ENCODE measurements at regions not wholly inside any gene's neighbourhood (a gene's known extent, or its start where the extent isn't known, plus 50 kb on each side); places are given as distances from the start of the nearest gene placed in this dataset.
"Not testable (repeated sequence)": the region's sequence is repeated elsewhere in the genome, so short reads cannot be mapped to it uniquely, and the experiment has no call there.

- peak; percentile 35 for DNase-seq (ENCODE audit: low spot score)
Observed at GRCh38 chr13:79187917-79188690, 218.0 kb downstream of the RBM26 start.

- no peak for DNase-seq (ENCODE audit: low spot score)
Observed at GRCh38 chr13:79185580-79185979, 220.5 kb downstream of the RBM26 start.

- no peak for DNase-seq (ENCODE audit: low spot score)
Observed at GRCh38 chr13:79183231-79183630, 222.8 kb downstream of the RBM26 start.

GRCh38 chr13:79173691-79174090, 232.4 kb downstream of the RBM26 start:
- DNase-seq (ENCODE audit: low spot score) = not testable (repeated sequence)

- not testable (repeated sequence) for DNase-seq (ENCODE audit: low spot score)
Observed at GRCh38 chr13:79172924-79173323, 233.1 kb downstream of the RBM26 start.

- no peak for DNase-seq (ENCODE audit: low spot score)
Observed at GRCh38 chr13:79171141-79172061, 234.7 kb downstream of the RBM26 start.

GRCh38 chr13:79160818-79161217, 245.2 kb downstream of the RBM26 start:
- DNase-seq (ENCODE audit: low spot score) = no peak

GRCh38 chr13:79155883-79156282, 250.2 kb downstream of the RBM26 start:
- no peak for DNase-seq (ENCODE audit: low spot score)

- DNase-seq (ENCODE audit: low spot score) = no peak
Observed at GRCh38 chr13:79149210-79149609, 256.8 kb downstream of the RBM26 start.

GRCh38 chr13:79141082-79141481, 265.0 kb downstream of the RBM26 start:
- no peak for DNase-seq (ENCODE audit: low spot score)

- no peak for DNase-seq (ENCODE audit: low spot score)
Observed at GRCh38 chr13:79128158-79128557, 277.9 kb downstream of the RBM26 start.

GRCh38 chr13:79126706-79127105, 279.3 kb downstream of the RBM26 start:
- DNase-seq (ENCODE audit: low spot score) = no peak

- no peak for DNase-seq (ENCODE audit: low spot score)
Observed at GRCh38 chr13:79124183-79124582, 281.9 kb downstream of the RBM26 start.

- no peak for DNase-seq (ENCODE audit: low spot score)
Observed at GRCh38 chr13:79121286-79121685, 284.8 kb downstream of the RBM26 start.

- DNase-seq (ENCODE audit: low spot score) = no peak
Observed at GRCh38 chr13:79119578-79120107, 286.4 kb downstream of the RBM26 start.

- DNase-seq (ENCODE audit: low spot score) = peak; percentile 64
Observed at GRCh38 chr13:79112016-79112415, 294.0 kb downstream of the RBM26 start.

- DNase-seq (ENCODE audit: low spot score) = peak; percentile 17
Observed at GRCh38 chr13:79108914-79109643, 297.0 kb downstream of the RBM26 start.

GRCh38 chr13:79098596-79098995, 307.5 kb downstream of the RBM26 start:
- no peak for DNase-seq (ENCODE audit: low spot score)

GRCh38 chr13:79097201-79097600, 308.9 kb downstream of the RBM26 start:
- no peak for DNase-seq (ENCODE audit: low spot score)

- no peak for DNase-seq (ENCODE audit: low spot score)
Observed at GRCh38 chr13:79096099-79096498, 310.0 kb downstream of the RBM26 start.

- no peak for DNase-seq (ENCODE audit: low spot score)
Observed at GRCh38 chr13:79090552-79091124, 315.4 kb downstream of the RBM26 start.

Measured in Ammon's horn (tissue), 1 donor.